ENCODE measurements at regions not wholly inside any gene's neighbourhood (a gene's known extent, or its start where the extent isn't known, plus 50 kb on each side); places are given as distances from the start of the nearest gene placed in this dataset.

DNA sequence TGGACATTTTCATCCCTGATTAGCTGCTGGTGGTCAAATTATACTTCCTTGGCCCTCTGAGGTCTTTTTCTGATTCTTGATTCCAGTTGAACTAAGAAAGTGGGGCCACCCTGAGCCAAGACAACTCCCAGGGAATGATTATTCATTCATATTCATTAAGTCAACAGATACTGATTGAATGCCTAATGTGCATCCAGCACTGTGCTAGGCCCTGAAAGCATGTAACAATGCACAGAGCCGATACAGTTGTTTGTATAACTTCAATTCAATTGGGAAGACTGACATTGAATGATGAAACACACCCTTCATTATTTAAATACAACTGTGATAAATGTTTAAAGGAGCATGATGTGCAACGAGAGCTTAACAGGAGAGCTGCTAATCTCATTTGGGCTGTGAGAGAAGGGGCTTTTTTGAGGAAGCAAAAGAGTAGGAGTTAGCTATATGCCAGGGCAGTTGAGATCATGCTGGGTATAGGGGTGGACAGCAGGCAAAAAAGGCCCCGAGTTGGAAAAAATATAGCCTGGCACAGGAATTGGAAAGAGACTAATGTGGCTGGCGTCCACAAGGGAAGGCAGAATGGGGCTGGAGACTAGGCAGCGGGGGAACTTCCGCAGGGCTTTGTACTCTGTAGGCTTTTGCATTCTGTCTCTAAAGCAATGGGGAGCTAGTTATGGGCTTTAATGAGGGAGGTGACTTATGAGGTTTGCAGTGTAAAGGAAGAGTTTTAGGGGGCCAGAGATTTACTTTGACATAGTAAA lies 57.2 kb upstream of the ACVR1 start:
- TF ChIP-seq CTCF (IDR thresholded peaks at IDR 0.05) (no peak), POLR2A (IDR thresholded peaks at IDR 0.05) (no peak)

Data from heart left ventricle (tissue), 13 donors.